ENCODE measurements at regions not wholly inside any gene's neighbourhood (a gene's known extent, or its start where the extent isn't known, plus 50 kb on each side); places are given as distances from the start of the nearest gene placed in this dataset.

GRCh38 chr2:59680863-59681262 lies 872.6 kb downstream of the BCL11A start:
- Histone ChIP-seq H4K5ac (ENCODE audit: insufficient read length, low read depth, low read length) (no peak overlapping the region), H3K79me2 (ENCODE audit: control insufficient read depth in 1 of 2, insufficient read depth in 2 of 2, low read length in 2 of 2) (no peaks in the 10 kb centered on the region), H3K56ac (replicated peaks; ENCODE audit: insufficient read length, low read depth, low read length) (no peak overlapping the region), H3K4me3 (ENCODE audit: extremely low read depth in 1 of 4, insufficient read depth in 2 of 4, low read depth in 3 of 4, low read length in 4 of 4) (no peak overlapping the region), H3K4ac (replicated peaks; ENCODE audit: insufficient read length, low read depth, low read length) (no peak overlapping the region), H3K36me3 (ENCODE audit: control insufficient read depth in 2 of 4, insufficient read depth in 4 of 4, low read length in 3 of 4) (no peaks in the 10 kb centered on the region), H2BK20ac (ENCODE audit: low read length) (no peak overlapping the region), H3K9me3 (ENCODE audit: insufficient read depth in 2 of 2, low read depth in 1 of 2, low read length in 1 of 2) (no peaks in the 10 kb centered on the region), H3K23ac (ENCODE audit: insufficient read length) (no peak overlapping the region), H2BK5ac (ENCODE audit: low read depth, low read length) (no peak overlapping the region), H2AK5ac (ENCODE audit: low read depth, low read length) (no peak overlapping the region), H3K14ac (ENCODE audit: insufficient read length) (no peak overlapping the region), H3K79me1 (ENCODE audit: low read depth, low read length) (no peaks in the 10 kb centered on the region), H3K18ac (ENCODE audit: extremely low read depth, low read length) (no peak overlapping the region), H4K8ac (ENCODE audit: extremely low read depth, insufficient read depth, low read length) (no peak overlapping the region), H3K23me2 (ENCODE audit: low read depth, low read length) (no peaks in the 10 kb centered on the region), H3K27me3 (replicated peaks in 1 of 4; ENCODE audit: control insufficient read depth in 3 of 4, extremely low read depth in 1 of 4, insufficient read depth in 3 of 4, low read length in 3 of 4) (no peaks in the 10 kb centered on the region), H2BK12ac (ENCODE audit: low read depth, low read length) (no peak overlapping the region), H3K4me1 (replicated peaks in 1 of 4; ENCODE audit: control insufficient read depth in 3 of 4, insufficient read depth in 4 of 4, low read length in 3 of 4) (no peaks in the 10 kb centered on the region), H4K91ac (replicated peaks; ENCODE audit: insufficient read length, low read length) (no peak overlapping the region), H4K20me1 (replicated peaks in 1 of 2; ENCODE audit: control insufficient read depth in 1 of 2, insufficient read depth in 2 of 2, low read length in 2 of 2) (no peaks in the 10 kb centered on the region), H2BK120ac (replicated peaks; ENCODE audit: low read depth, low read length) (no peak overlapping the region), H3K4me2 (ENCODE audit: insufficient read depth in 1 of 2, low read depth in 2 of 2, low read length in 2 of 2) (no peak overlapping the region), H2BK15ac (ENCODE audit: low read length) (no peak overlapping the region), H3K27ac (ENCODE audit: low read depth, low read length) (no peak overlapping the region), H3K9ac (replicated peaks in 1 of 4; ENCODE audit: extremely low read depth in 1 of 4, low read depth in 3 of 4, low read length in 3 of 4) (no peak overlapping the region), H2AFZ (ENCODE audit: low read length) (no peak overlapping the region)
- ChIA-PET POLR2A (ENCODE audit: partially characterized antibody) (no interaction called here), CTCF (ENCODE audit: partially characterized antibody) (no interaction called here)
- WGBS, 2 experiments (ENCODE audit: extremely low coverage in 1 of 2, insufficient coverage in 1 of 2, insufficient read length in 1 of 2, insufficient replicate concordance in 2 of 2, low coverage in 1 of 2, low lambda C conversion rate in 2 of 2, missing lambda C conversion rate in 1 of 2) = 100% methylated on average over 1 of the region's 1 CpG; no CpG with 5 or more reads in 1 of the 2 experiments
- no peak for DNase-seq (ENCODE audit: low read depth in 1 of 2, low spot score in 2 of 2)
- no peak for FAIRE-seq
- no peak for TF ChIP-seq CHD7 (IDR thresholded peaks at IDR 0.05; ENCODE audit: insufficient replicate concordance, low read length)
